GM13977 (cell line): ENCODE measurements at regions not wholly inside any gene's neighbourhood (a gene's known extent, or its start where the extent isn't known, plus 50 kb on each side); places are given as distances from the start of the nearest gene placed in this dataset.

Experiments
- DNase-seq: peaks from one replicate; pipeline ENCODE4 v3.0.0; 2012; ENCODE audit warnings: low spot score
- in situ Hi-C: fragments of 300-500 bp; cut with MboI; formaldehyde crosslinking; loops from one replicate; pipeline ENCODE4 v1.12.0; 2022; ENCODE audit warnings: low sequenced_read_pairs, low pct_unique_long_range_greater_than_20kb, mixed read lengths, inconsistent platforms; ENCODE audit not compliant: unreplicated experiment
- TF ChIP-seq, protein P1 (sequence below): IDR thresholded peaks from 2 replicates; pipeline ENCODE4 v1.5.1; 2012; ENCODE audit warnings: mild to moderate bottlenecking, control low read depth; ENCODE audit not compliant: insufficient read depth; ENCODE audit errors: extremely low read depth, missing control alignments

DNA sequence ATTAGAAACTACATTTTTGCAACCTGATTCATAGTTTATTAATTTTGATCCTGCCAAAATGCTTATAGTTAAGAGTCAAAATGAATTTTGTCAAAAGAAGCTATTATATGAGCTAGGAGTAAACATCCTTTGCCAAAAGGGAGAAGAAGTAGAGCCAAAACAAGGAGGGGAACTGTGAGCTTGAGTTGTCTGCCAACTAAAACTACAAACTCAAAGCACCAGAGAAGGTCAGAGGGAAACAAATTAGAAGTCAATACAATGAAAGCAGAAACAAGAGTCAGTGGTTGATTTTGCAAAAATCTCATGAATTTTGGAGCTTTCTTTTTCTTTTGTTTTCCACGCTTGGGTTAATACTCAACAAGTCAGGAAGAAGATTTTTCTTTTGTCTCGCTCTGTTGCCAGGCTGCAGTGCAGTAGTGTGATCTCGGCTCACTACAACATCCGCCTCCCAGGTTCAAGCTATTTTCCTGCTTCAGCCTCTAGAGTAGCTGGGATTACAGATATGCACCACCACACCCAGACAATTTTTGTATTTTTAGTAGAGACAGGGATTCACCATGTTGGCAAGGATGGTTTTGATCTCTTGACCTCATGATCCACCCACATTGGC, 508.5 kb downstream of the RIT2 start:
- TF ChIP-seq, protein P1, sequence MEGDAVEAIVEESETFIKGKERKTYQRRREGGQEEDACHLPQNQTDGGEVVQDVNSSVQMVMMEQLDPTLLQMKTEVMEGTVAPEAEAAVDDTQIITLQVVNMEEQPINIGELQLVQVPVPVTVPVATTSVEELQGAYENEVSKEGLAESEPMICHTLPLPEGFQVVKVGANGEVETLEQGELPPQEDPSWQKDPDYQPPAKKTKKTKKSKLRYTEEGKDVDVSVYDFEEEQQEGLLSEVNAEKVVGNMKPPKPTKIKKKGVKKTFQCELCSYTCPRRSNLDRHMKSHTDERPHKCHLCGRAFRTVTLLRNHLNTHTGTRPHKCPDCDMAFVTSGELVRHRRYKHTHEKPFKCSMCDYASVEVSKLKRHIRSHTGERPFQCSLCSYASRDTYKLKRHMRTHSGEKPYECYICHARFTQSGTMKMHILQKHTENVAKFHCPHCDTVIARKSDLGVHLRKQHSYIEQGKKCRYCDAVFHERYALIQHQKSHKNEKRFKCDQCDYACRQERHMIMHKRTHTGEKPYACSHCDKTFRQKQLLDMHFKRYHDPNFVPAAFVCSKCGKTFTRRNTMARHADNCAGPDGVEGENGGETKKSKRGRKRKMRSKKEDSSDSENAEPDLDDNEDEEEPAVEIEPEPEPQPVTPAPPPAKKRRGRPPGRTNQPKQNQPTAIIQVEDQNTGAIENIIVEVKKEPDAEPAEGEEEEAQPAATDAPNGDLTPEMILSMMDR: no peak
- DNase-seq: no peak
- in situ Hi-C loops: no loop called here

DNA sequence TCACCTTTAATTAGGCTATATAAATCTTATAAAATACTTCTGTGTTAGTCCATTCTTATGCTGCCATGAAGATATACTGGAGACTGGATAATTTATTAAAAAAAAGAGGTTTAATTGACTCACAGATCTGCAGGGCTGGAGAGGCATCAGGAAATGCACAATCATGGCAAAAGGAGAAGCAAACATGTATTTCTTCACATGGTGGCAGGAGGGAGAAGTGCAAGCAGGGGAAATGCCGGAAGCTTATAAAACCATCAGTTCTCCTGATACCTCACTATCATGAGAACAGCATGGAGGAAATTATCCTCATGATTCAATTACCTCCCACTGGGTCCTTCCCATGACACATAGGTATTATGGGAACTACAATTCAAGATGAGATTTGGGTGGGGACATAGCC, 504.4 kb downstream of the RIT2 start:
- in situ Hi-C loops: no loop called here
- DNase-seq: no peak
- TF ChIP-seq, protein P1: no peak

DNA sequence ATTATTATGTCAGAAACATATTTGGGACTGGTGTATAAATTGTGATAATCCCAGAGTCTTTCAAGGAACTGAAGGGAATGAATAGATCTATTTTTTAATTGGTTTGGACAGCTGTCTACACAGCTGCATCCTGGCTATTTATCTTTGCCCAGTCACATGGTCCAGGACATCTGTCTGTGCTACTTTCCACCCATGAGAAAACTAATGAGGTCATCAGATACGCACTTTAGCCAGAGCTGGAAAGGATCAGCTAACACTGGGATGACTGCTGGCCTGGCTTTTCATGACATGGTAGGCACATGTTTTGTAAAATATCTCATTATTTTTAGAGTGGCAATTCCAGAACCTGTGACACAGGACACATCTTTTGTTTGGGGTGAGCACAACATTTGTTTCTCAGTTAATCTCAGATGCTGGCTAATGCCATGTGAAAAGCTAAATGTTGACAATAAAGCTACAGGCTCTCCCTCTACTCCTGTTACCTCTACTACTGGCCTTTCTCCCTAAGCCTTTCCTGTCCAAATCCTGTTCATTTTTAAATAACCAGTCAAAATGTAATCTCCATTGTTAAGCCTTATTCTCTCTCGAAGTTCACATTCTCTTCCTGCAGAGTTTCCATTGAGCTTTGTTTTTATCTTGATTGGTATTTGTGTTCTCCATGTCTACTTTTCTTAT, 500.7 kb downstream of the RIT2 start:
- in situ Hi-C loops: no loop called here
- TF ChIP-seq, protein P1: no peak
- DNase-seq: no peak

DNA sequence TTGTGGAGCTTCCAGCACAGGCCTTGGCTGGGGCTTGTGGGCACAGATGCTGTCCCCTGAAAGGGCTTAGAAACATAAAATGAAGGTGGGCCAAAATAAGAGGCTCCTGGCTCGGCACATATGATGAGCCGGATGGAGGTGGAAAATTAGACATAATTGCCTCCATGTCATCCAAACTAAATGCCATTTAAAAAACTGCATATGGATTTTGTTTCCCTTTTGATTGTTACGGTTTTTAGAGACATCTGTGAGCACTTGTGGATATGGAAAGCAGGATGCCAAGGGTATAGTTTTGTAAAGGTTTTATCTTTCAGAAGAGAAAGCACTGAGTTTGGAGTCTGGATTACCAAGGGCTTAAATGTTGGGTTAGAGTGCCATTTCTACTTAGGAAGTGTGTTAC, 498.3 kb downstream of the RIT2 start:
- in situ Hi-C loops: no loop called here
- TF ChIP-seq, protein P1: no peak
- DNase-seq: no peak

DNA sequence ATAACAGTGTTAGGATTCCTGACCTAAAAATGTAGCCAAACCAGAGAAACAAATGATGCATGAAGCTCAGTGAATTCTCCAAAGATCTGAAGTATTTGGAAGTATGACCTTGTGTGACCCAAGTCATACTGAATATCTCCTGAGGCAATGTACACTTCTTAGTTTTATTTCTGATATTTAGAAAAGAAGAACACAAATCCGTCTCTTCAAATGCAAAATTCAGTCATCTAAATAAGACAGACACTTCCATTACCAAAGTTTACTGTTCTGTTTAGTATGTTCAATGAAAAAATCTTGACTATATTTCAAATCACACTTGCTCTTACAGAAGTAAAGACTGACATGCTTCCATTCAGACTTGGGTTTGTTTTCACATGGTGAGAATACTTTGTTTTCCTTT, 495.7 kb downstream of the RIT2 start:
- DNase-seq: no peak
- TF ChIP-seq, protein P1: no peak
- in situ Hi-C loops: no loop called here

DNA sequence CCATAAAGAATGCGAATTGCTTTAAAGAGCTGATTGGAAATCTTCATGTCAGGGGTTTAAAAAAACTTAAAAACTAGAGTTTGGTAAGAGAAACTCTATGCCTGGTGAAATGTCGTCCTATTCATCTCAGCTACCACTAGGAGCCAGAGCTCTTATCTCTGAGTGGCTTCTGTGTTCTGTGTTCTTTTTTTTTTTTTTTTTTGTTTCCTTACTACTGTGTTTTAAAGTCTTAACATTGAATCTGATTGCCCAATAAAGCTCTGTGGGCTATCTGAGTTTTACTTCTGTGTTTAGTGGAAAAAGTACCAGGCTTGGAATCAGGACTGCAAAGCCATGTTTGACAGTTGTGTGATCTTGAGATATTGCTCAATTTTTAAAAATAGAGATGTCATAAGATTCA, 494.8 kb downstream of the RIT2 start:
- in situ Hi-C loops: no loop called here
- DNase-seq: no peak
- TF ChIP-seq, protein P1: no peak
